Neural crest cell (in vitro differentiated cells): ENCODE measurements at regions not wholly inside any gene's neighbourhood (a gene's known extent, or its start where the extent isn't known, plus 50 kb on each side); places are given as distances from the start of the nearest gene placed in this dataset.

ENCODE experiments used
- DNase-seq: peaks from one replicate; pipeline ENCODE4 v3.0.0; 2021; ENCODE audit warnings: low read depth, mixed read lengths, low spot score
- H3K27ac Mint-ChIP-seq: one replicate; pipeline ENCODE4 v1.8.0; 2021; ENCODE audit warnings: mild to moderate bottlenecking, mixed read lengths; ENCODE audit not compliant: unreplicated experiment
- H3K27me3 Mint-ChIP-seq: 2 replicates; pipeline ENCODE4 v1.8.0; 2021; ENCODE audit warnings: low read depth, mild to moderate bottlenecking, mixed read lengths
- H3K36me3 Mint-ChIP-seq: 2 replicates; pipeline ENCODE4 v1.8.0; 2021; ENCODE audit warnings: low read depth, mild to moderate bottlenecking, mixed read lengths
- H3K4me1 Mint-ChIP-seq: 2 replicates; pipeline ENCODE4 v1.8.0; 2021; ENCODE audit warnings: mixed read lengths
- H3K4me3 Mint-ChIP-seq: one replicate; pipeline ENCODE4 v1.8.0; 2021; ENCODE audit warnings: mild to moderate bottlenecking, mixed read lengths
- H3K9me3 Mint-ChIP-seq: 2 replicates; pipeline ENCODE4 v1.8.0; 2021; ENCODE audit warnings: mixed read lengths
- TF ChIP-seq, protein P1 (sequence below): fragments of 200-600 bp; sonication (generic); conservative IDR thresholded peaks from 2 replicates; pipeline ENCODE4 v1.5.0; 2021; ENCODE audit warnings: antibody characterized with exemption, mild to moderate bottlenecking

DNA sequence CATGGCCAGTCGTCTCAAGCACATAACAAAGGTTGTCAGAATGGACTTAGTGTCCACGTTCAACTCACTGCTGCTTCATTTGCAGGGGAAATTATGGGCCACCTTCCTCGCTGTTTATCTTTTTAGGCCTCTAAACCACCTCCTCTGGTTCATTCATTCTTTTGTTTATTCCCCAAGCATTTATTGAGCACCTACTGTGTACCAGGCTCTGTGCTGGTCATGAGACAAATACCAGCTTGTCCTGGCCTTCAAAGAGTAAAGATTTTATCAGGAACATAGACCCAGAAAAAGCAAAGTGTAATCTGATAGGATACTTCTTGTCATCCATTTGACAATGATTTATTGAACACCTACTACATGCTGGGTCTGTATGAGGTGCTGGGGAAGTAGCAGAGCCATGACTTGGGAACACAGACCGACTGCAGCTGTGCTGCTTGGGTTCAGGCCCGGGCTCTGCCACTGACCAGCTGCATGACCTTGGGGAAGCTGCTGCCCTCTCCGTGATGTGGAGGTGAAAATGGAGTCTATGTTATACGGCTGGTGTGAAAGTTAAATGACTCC lies 63.4 kb upstream of the SLC6A6 start:
- no peak overlapping the region for H3K4me3 Mint-ChIP-seq
- H3K27ac Mint-ChIP-seq: no peak overlapping the region
- TF ChIP-seq, protein P1, sequence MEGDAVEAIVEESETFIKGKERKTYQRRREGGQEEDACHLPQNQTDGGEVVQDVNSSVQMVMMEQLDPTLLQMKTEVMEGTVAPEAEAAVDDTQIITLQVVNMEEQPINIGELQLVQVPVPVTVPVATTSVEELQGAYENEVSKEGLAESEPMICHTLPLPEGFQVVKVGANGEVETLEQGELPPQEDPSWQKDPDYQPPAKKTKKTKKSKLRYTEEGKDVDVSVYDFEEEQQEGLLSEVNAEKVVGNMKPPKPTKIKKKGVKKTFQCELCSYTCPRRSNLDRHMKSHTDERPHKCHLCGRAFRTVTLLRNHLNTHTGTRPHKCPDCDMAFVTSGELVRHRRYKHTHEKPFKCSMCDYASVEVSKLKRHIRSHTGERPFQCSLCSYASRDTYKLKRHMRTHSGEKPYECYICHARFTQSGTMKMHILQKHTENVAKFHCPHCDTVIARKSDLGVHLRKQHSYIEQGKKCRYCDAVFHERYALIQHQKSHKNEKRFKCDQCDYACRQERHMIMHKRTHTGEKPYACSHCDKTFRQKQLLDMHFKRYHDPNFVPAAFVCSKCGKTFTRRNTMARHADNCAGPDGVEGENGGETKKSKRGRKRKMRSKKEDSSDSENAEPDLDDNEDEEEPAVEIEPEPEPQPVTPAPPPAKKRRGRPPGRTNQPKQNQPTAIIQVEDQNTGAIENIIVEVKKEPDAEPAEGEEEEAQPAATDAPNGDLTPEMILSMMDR: no peak
- peaks cover 5% of the 10 kb centered on the region for H3K4me1 Mint-ChIP-seq
- no peaks in the 10 kb centered on the region for H3K9me3 Mint-ChIP-seq
- DNase-seq: no peak
- H3K36me3 Mint-ChIP-seq: no peaks in the 10 kb centered on the region
- H3K27me3 Mint-ChIP-seq: no peaks in the 10 kb centered on the region

GRCh38 chr3:14340960-14341708 lies 61.3 kb upstream of the SLC6A6 start:
- no peak overlapping the region for H3K4me3 Mint-ChIP-seq
- DNase-seq: no peak
- TF ChIP-seq, protein P1: no peak
- peaks cover 23% of the 10 kb centered on the region for H3K4me1 Mint-ChIP-seq
- no peaks in the 10 kb centered on the region for H3K36me3 Mint-ChIP-seq
- no peaks in the 10 kb centered on the region for H3K9me3 Mint-ChIP-seq
- peak overlapping the region; percentile 9 for H3K27ac Mint-ChIP-seq
- no peaks in the 10 kb centered on the region for H3K27me3 Mint-ChIP-seq

GRCh38 chr3:14343338-14344112 lies 58.9 kb upstream of the SLC6A6 start:
- Mint-ChIP-seq H3K27ac (no peak overlapping the region), H3K27me3 (no peaks in the 10 kb centered on the region), H3K4me1 (peaks cover 31% of the 10 kb centered on the region), H3K9me3 (no peaks in the 10 kb centered on the region), H3K36me3 (no peaks in the 10 kb centered on the region), H3K4me3 (no peak overlapping the region)
- no peak for DNase-seq
- TF ChIP-seq, protein P1: no peak

DNA sequence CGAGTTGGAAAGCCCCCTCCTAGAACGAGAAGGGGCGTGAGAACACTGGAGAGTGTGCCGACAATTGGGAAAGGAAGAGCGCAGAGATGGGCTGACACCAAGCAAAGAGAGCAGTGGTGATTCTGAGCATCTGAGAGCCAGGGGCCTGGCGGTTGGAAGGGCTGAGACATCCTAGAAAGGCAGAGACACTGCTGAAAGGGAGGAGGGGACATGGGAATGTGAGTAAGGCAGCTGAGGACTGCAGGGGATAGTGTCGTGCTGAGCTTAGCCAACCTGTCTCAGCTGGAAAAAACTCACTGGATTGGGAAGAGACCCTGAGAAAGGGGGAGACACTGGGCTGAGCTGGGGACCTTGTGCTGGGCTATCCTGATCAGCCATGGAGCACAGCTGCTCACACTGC lies 58.1 kb upstream of the SLC6A6 start:
- H3K27ac Mint-ChIP-seq: peak overlapping the region; percentile 76
- TF ChIP-seq, protein P1: no peak
- DNase-seq: no peak
- no peaks in the 10 kb centered on the region for H3K27me3 Mint-ChIP-seq
- no peak overlapping the region for H3K4me3 Mint-ChIP-seq
- no peaks in the 10 kb centered on the region for H3K9me3 Mint-ChIP-seq
- no peaks in the 10 kb centered on the region for H3K36me3 Mint-ChIP-seq
- peaks cover 31% of the 10 kb centered on the region for H3K4me1 Mint-ChIP-seq

DNA sequence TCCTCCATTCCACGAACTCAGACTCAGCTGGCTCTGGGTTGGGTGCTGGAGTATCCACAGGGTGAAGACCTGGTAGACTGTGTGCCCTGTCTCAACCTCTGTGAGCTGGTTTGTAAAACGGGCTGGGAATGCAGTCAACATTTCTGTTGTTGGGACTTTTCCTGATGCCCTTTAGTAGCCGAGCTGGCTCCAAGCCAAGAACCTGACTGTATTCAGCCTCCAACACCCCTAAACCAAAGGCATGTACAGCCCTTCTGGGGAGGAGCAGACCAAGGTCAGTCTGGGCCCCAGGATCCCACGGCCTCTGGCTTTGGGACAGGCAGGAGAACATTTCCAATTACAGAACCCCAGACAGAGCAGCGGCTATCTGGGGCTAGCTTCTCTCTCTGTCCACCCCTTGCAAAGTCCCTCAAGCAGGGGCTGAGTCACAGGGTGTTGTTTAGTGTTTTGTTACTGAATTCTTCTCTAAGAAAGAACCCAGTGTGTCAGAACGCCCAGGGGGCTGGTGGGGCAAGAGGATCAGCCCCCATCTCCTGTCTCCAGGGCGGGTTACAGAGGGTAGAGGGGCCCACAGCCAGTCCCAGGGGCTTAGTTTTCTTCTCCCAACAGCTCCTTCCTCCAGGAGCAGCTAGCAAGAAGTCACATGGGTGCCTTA lies 56.8 kb upstream of the SLC6A6 start:
- TF ChIP-seq, protein P1: no peak
- H3K4me1 Mint-ChIP-seq: peaks cover 31% of the 10 kb centered on the region
- no peak for DNase-seq
- no peaks in the 10 kb centered on the region for H3K27me3 Mint-ChIP-seq
- no peak overlapping the region for H3K4me3 Mint-ChIP-seq
- H3K9me3 Mint-ChIP-seq: no peaks in the 10 kb centered on the region
- H3K36me3 Mint-ChIP-seq: no peaks in the 10 kb centered on the region
- H3K27ac Mint-ChIP-seq: peak overlapping the region; percentile 76
